Dermis microvascular lymphatic vessel endothelial cell (primary cell): ENCODE measurements at regions not wholly inside any gene's neighbourhood (a gene's known extent, or its start where the extent isn't known, plus 50 kb on each side); places are given as distances from the start of the nearest gene placed in this dataset.

Experiments used
- DNase-seq, 2 donors: peaks; one replicate each; pipeline versions ENCODE4 v3.0.0 to v3.0.0-alpha.2; 2010; ENCODE audit warnings: low read depth in 2 of 2

DNA sequence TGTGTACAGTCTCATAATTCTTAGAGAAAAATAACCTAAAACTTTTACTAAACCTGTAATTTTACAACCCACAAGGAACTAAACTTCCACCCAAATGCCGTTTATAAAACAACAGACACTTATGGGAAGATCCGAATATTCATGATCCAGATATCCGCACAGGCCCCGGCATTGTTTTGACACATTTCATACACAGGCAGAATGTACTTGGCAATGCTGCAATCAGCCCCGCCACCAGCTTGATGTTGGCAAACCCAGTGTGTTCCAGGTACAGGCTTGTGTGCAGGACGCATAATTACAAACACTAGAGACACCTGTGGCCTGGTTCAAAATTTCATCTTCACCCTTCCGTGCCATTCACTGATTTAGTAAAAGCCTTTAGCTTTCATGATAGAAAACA lies 393.0 kb upstream of the SALL3 start:
- no peak for DNase-seq

DNA sequence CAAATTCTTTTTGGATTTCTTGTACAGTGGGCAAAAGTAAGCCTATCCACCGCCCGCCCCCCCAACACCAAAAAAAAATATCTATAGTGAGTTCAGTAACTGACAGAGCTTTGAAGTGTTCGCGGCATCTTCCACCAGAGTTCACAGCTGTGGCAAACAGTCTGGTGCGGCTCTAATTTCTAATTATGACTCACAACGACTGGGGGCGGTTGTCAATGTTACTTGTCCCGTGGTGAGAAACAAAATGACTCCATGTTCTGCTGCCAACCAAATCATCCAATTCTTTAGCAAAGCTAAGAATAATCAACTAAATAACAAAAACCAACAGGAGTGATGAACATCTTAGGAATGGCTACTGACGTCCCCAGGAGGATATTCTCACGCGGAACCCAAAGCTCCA lies 392.5 kb upstream of the SALL3 start:
- no peak for DNase-seq

DNA sequence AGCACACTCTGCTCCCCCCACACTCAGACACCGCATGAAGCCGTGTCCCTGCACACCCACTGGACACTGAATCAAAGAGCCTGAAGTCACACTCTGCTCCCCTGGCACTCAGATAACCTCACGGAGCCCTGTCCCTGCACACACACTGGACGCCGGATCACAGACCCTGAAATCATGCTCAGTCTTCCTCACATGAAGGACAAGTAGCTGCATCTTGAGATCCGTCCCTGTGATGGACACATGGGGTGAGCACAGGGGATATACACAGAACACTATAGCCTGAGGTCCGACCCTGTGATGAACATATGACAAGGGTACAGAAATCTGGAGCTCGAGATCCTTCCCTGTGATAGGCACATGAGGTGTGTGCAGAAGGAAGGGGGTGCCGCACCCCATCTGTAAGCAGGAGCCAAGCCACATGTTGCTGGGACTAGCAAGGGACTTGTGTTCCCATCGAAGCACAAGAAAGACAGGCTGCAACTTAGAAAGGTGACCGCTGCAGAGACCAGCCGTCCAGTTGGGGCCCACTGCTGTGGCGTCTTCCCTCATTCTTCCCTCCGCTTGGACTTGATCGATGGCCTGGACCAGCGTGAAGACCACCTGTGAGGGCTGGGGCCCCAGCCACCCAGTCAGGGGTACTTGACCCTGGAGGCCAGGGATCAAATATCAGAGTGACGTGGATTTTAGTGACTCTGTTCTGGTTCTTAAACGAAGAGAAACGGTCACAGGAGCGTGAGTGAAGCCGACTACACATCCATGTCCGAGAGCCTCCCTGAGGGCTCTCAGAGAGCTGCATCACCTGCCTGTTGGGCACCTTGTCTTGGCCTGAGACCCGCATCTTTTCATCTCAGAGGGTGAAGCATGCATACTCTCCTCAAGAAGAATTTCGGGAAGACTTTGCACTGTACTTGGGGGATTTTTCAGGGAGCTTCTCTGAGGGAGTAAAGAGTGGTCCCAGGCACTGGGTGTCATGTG lies 391.7 kb upstream of the SALL3 start:
- no peak for DNase-seq

DNA sequence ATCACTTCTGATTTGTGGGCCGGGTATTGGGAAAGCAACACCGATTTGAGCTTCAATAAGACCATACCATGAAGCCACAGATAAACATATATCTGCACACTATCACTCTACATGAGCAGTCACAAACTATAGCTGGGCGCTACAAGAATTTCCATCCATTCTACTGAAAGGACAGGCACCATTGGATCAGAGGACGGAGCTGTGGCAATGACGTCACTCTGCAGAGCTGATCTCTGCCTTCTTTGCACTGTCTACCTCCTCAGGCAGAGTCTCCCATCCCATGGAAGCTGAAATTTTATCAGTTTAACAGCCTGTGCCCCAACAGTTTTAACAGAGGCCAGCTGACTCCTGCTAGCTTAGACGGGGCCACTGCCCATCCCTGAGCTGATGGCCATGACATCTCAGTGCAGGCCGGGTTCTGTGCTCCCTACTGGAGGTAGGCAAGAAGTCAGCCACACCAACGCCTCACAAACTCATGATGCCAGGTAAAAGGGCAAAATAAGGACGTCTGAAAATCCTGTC lies 389.6 kb upstream of the SALL3 start:
- DNase-seq: no peak

DNA sequence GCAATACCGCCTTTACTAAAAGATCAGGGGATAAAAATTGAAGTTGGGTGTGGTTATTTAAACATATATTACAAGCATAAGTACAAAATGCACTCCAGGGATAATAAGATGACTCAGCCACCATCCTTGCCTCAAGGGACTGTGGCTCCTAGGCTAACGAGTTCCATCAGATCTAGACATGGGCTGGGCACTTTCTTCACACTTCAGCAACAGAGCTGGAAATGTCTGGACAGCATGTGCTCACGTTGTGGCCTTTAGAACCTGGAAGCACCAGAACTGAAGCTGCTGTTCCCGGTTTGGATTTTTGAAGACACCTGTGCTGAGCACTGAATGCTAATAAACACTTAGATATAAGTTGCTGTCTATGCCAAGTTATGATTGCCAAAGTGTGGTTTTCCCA lies 384.2 kb upstream of the SALL3 start:
- no peak for DNase-seq

DNA sequence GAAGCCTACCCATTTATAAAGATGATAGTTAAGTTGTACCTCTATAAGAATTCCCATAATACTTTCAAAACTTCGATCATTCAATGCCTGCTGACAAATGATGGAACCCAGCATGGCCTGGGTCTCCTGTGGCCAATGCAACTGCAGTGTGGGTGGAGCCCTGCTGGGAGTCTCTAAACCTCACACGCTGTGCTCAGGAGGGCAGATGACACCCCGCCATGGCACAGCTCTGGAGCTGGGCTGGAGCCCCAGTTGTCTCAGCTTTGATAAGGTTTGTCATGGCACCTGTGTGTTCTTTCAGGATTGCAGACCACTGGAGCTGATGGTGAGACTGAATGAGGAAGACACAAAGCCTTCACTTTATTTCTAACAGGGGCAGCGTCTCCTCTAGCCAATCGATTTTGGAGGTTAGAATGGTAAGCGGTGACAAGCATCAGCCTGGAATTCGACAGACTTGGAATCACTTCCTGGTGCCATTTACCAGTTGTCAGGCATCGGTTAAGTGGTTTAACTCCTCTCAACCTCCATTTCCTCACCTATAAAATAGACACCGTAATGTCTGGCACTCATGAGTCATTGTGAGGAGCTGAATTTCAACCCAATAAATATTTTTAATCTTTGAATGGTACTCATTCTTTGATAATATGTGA lies 383.6 kb upstream of the SALL3 start:
- DNase-seq: no peak

DNA sequence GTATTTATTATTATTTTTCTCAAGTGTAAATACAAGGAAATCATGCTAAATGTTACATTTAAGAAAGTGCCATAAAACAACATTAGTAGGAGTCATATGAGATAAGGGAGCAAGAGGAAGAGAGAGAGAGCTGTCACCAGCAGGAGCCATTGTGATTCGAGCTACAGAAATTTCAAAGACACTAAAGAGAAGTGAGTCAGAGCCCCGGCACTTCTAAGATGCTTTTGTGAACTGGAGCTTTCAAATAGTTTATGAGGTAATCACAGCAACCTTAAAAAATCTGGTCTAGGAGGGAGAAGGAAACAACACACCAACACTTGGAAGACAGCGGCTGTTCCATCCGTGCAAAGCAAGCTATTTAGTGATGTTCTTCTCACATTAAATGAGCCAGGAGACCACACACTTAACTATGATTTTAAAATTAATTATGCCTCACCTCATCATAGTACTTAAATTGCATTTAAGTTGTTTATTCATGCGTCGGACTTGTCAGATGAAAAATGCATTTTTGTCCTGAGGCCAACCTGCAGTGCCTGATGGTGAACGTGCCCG lies 382.7 kb upstream of the SALL3 start:
- no peak for DNase-seq

DNA sequence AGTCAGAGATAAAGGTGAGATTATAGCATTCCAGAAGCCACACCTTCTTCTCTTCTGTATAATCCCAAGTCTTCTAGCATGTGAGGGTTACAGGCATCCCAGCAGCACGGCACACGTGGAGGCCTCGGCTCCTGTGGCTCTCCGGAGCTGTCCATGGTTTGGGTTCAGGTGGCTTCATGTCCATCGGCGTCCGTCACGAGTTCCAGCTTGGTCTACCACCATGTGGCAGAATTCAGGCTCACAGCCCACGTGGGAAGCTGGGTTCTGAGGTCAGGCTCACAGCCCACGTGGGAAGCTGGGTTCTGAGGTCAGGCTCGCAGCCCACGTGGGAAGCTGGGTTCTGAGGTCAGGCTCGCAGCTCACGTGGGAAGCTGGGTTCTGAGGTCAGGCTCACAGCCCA lies 378.3 kb upstream of the SALL3 start:
- no peak for DNase-seq

DNA sequence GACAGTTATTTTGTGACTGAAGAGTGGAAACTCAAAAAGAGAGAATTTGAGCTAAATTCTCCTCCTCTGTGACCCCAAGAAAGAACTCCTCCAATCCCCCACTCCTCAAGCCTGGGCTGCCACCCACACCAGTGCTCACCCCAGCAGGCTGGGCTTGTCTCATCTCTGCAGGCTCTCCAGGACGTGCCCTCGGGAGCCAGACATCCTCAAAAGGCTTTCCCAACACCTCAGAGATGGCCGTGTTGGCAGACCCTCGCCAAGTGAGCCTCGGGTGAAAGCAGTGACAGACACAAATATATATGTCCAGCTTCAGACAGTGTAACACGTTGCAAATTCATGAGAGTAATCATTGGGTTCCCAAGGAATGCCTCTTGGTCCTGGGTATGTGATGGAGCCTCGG lies 377.7 kb upstream of the SALL3 start:
- DNase-seq: no peak

DNA sequence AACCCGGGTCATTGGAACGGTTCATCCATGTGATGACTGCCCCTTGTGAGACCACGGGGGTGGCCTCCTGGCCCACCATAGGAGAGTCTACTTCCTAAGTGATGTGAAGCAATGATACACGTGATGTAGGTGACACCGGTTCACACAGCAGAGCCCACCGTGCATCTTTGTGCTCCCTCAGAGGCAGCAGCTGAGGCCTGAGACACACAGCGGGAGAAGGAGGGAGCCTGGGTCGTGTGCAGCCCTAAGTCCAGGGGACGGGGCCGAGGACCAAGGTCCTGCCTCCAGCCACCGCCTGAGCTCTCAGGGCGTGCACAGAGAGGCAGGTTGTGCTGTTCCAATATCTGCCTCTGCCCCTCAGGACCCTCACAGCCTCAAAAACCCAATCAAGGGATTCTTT lies 377.2 kb upstream of the SALL3 start:
- no peak for DNase-seq

DNA sequence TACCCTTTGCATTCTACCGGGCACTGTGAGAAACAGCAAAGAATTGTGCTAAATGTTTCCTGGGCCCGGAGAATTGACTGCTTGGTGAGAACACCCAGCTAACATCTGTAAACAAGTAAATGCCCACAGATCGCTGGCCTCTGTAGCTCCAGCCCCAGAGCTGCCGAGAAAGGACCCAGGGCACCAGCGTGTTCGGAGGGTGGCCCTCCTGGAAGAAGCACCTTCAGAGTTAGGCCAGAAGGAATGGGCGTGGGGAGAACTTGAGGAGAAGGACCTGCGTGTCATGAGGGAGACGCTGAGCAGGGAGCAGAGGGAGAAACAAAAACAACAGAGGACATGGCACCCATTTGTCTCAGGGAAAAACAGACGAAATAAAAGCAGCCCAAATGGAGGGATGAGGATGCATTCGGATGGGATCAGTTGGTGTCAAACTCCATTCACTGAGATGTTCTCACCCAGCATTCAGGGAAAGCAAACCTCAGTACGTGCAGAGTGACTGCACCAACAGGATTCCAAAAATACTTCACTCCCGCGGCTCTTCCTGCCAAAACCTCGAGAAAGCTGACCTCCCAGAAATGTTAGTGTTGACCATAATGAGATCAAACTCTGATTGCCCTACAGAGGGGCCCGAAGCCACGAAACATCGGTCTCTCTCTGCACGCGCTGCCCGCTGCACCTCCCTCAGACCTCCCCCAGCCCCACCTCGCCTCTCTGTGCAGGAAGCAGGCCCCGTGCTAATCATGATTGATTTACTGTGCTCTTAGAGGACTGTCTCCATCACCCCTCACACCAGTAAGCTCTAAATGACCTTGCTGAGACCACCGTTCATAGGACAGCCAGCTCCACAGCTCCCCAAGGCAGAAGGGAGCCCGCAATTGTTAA lies 376.3 kb upstream of the SALL3 start:
- DNase-seq: no peak

DNA sequence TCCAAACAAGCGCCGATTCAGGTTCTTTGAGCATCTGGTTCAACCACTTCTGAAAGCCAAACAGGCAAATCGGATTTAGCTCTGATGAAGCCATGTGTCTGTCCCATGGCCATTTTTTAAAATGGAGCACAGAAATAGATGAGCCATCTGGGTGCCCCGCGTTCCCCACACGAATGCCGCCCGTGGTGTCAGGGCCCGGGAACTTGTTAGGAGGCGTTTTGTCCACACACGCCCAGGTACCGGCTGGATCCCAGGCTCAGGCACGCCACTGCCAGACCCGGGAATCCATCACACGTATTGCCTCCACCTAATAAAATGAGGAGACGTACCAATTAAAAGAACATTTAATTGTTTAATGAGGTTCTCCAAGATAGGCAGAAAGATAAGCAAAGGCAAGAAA lies 374.4 kb upstream of the SALL3 start:
- no peak for DNase-seq

DNA sequence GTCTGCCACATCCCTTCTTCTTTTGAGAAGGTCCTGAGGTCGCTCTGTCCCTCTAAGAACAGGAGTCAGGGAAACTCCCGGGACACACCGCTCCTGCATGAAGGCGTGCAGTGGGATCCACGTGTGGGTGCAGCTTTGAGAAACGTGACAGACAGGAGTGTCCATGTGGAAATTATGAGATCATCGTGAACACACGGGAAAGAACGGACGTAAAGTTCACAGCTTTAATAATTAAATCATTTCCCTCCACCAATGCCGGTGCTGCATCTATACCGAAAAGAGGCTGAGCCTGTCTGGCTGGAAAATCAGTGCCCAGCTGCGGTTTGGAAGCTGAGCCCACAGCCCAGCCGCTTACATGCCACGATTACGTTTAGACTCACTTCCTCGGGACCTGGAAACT lies 372.4 kb upstream of the SALL3 start:
- no peak for DNase-seq

DNA sequence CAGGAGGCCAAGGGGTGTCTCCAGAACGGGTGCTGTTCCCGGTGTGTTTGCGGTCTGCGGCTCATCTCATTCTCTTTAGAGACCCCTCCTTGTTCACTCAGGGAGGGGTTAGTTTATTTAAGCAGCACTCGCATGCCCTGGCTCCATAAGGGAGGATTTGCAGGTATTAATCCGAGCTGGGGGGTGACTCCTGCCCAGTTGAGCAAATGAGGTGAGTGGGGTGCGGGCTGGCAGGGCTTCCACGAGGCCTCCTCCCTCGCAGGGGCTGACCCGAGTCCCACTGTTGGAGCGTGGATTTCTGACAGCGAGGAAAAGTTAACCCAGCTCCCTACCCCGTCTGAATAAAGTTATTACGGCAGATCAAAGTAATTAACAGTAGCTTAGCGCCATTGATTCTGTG lies 371.8 kb upstream of the SALL3 start:
- no peak for DNase-seq

DNA sequence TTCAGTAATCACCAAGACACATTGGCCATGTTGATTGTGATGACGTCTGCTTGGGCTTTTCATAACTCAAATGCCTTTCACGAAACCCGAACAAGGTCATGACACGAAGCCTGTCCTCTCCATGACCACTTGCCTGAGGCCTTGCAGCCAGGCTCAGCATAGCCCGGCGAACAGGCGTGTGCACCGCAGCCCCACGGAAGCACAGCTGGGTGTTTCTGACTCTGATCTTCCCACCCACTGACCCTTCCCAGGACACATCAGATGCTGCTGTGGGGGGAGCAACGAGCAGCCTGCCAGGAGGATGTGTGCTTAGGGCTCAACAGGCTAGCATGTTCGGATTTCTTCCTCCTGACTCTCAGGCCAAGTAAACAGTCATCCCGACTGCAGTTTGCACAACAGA lies 369.4 kb upstream of the SALL3 start:
- DNase-seq: no peak

DNA sequence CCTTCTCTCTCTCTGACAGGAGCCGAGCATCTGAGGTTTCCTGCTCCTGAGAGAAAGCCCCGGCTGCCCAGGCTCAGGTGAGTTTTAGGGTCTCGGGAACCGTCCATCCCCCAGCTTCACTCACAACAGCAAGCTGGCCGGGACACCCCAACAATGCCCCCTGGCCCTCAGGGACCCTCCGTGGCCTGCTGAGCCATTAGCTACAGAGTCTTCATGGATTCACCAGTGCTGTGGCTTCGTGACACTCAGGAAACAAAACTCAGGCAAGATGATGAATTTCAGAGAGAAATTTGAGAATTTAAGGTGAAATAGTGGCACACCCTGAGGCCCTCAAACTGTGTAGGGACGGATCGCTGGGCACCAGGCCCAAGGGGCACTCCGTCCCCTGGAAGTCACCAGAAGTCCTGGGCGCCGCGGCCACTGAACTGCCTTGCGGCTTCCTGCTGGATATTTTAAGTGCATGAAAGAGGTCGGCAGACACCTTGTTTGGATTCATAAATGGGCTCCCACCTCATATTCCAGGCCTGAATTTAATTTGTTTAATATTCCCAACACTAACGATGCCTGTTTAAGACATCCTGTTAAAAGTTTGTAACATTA lies 368.3 kb upstream of the SALL3 start:
- DNase-seq: no peak

DNA sequence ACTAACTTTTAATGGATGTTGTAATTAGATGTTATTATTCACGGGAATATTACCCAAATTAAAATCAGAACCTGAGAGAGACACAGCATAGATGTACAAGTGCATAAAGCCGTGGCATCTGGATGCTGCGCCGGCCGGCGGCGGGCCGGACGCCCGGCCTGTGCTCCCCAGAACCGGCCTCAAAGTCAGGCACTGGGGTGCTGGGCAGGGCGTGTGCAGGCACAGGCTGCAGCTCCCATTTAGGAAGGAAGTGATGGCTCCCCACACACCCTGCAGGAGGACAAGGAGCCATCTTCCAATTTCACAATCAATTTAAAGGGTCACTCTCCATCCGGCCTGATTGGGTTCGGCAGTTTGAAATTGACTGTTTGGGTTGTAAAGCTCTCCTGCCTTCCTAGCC lies 367.7 kb upstream of the SALL3 start:
- DNase-seq: no peak

DNA sequence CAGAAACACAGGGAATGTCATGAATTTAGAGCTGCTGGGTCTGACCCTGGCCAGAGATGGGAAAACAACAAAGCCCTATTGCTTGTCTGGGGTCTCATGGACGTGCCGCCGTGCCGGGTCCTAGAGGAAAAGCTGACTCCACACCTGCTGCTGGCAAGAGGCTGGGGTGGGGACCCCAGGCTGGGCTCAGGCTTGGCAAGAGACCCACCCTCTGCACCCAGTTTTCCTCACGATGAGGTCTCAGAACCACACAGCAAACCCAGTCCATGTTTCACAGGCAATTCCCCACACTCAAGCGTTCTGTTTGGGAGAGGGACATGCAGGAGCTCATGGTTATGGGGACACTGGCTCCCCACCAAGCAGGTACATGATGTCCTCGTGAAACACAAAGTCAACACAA lies 367.3 kb upstream of the SALL3 start:
- no peak for DNase-seq

DNA sequence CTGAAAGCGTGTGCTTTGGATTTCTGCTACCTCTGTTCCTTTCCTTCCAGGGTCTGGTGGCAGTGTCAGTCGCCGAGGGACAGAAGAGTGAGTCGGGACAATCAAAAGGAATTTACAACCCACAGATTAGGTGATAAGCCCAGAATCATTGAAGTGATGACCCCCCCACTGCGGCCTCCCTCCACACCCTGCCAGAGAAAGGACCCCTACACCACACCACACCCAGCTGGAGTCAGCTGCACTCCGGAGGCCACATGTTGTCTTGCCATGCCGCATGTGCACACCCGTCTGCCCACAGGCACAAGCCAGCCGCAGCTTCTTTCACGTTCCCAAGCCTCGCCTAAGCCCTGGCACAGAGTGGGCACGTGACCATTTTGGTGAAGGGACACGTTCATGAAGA lies 366.8 kb upstream of the SALL3 start:
- no peak for DNase-seq

DNA sequence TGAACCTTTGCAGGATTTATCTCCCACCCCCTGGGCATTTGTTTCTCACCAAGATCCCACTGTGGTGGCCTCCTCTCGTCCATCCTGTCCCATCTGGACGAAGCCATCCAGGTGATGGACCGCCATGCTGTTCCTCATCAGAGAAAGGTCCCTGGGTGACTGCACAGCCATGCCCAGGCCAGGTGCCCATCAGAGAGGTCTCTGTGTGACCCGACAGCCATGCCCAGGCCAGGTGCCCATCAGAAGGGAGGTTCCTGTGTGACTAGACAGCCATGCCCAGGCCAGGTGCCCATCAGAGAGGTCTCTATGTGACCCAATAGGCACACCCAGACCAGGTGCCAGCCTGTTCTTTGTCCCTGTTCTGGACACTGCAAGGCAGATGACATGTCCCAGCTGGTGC lies 360.9 kb upstream of the SALL3 start:
- no peak for DNase-seq

DNA sequence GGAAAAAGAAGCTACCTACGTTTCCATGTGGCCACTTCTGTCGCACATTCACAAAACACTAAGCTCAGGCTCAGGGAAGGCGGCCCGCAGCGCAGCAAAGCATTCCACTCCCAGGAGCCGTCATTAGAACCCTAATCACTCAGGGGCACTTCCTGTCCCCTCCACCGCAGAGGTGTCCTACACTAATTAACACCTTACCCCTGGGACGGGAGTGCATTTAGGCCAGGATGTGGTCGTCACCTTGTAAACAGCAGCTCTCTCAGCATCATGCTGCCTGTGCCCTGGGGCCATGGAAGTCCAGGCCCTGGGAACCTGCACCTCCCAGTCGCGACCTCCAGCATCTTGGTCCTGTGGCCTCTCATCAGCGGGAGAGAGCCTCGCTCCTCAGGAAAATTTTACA lies 359.8 kb upstream of the SALL3 start:
- DNase-seq: no peak
